Erythroblast (primary cell): ENCODE measurements at regions not wholly inside any gene's neighbourhood (a gene's known extent, or its start where the extent isn't known, plus 50 kb on each side); places are given as distances from the start of the nearest gene placed in this dataset.

Experiments
- DNase-seq, 2 experiments: peaks; one replicate each; lab custom pipeline; 2025; lab: John Stamatoyannopoulos, UW
- GATA1 ChIP-seq: IDR thresholded peaks from 2 replicates; pipeline ENCODE4 v1.6.1; 2011; ENCODE audit warnings: low read depth, mild to moderate bottlenecking, control low read depth, low read length, moderate library complexity
- POLR2A ChIP-seq: IDR thresholded peaks from 2 replicates; pipeline ENCODE4 v1.6.1; 2011; ENCODE audit warnings: mild to moderate bottlenecking, low read length

DNA sequence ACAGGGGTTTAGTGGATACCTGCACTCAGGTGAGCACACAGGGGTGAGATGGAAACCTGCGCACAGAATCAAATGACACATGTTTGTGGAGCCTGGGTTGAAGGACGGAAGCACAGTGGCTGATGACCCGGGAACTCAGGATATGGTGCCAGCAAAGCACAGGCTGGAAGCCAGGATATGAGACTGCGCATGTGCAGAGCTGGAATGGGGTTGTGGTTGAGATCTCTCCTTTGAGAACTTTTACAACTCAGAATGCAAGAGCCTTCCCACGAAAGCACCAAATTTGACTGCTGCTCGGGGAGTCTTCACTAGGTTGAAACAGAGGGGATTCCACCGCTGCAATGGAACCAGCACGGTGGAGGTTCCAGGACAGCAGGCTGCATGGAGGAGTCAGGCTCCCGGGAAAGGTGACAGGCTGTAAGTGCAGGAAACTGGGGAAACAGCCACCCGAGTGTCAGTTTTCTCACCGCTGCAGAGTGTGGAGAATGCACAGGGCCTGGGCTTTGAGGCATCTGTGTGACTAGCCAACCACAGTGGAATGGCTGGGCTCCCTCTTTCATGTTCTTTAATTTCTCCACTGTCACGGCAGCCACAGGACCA is 133.4 kb upstream of the TCERG1L start:
- no peak for TF ChIP-seq POLR2A
- no peak for TF ChIP-seq GATA1
- DNase-seq = no peak

DNA sequence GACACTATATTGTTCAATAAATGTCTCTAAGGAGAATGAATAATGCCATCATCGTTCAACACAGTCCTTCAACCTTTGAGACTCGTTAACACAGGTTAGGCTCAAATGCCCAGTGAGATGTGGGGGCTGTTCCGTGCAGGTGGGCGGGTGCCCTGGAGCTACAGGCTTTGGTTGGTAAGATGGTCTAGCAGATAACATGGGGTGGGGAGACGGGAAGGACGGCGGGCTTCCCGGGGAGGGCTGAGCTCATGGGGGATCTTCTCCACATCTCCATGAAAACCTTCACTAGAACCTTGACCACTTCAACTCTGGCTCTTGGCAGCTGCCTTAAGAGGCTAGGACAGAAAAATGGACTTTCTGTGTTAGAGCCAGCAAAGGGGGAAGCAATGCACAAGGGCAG is 134.1 kb upstream of the TCERG1L start:
- DNase-seq = no peak
- TF ChIP-seq GATA1 (no peak), POLR2A (no peak)

DNA sequence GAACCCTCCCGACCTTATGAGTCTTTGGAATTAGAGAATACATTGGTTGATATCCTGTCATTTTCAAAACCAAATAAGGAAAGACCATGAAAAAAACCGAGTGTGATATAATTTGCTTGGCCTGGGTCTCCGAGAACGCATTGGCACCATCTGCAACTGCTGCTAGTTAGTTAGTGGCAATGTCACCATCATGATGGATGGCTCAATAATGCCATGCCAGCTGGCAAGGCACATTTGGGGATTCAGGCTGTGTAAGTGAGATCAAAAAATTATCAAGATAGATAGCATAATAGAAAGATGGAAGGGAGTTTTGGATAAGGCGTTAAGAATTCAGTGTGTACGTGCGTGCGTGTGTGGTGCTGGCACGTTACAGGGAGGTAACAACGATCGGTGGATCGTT is 134.7 kb upstream of the TCERG1L start:
- no peak for DNase-seq
- no peak for TF ChIP-seq GATA1
- no peak for TF ChIP-seq POLR2A

DNA sequence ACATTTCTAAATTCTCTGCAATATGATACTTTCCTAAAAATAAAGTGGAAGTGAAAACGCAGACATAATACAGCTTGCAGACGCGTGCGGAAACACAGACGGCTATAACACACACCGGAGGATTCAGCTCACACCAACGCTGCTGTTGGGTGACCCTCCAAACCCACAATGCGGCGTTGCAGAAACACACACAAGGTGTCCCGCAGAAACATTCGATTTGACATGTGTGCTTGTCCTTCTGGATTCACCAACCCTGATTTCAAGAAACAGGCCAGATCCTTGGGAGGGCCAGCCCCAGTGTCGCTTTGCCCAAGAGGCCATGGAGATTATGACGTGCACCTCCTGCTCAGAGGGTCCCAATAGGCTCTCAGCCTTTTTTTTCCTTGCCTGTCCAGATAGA is 136.7 kb upstream of the TCERG1L start:
- DNase-seq = no peak
- TF ChIP-seq GATA1 (no peak), POLR2A (no peak)

DNA sequence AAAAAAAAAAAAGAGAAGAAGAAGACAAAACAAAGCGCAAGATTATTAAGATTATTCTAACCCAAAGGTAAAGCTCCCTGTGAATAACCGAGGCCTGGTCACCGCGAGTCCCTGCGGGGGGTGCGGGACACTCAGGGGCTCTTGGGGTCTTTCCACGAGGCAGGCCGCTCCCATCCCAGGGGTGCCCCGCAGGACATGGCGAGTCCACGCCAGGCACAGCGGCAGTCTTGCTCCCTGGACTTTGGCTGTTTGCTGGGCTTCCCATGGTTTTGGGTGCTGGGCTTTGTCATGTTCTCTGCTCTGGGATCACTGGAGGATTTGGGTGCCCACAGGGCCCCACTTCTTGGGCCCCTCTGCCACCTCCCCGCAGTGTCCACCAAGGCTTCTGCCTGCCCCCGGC is 137.4 kb upstream of the TCERG1L start:
- DNase-seq = no peak

DNA sequence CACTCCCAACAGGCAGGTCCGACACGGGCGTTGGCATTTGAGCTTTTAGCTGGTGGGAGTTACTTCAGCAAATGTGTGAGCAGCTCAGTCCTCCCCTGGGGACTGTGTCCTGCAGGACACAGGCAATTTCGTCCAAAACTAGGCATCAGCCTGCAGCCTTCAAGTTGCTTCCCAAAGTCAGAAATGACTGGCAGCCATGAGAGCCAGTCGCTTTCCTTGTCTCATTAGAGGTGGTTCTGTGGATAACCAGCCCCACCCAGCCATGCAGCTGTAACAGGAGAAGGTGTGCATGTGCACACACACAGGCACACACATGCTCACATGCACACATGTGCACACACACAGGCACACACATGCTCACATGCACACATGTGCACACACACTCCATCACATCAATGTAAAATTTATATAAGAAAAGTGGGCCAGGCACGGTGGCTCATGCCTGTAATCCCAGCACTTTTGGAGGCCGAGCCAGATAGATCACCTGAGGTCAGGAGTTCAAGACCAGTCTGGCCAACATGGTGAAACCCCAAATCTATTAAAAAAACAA is 138.8 kb upstream of the TCERG1L start:
- DNase-seq = no peak
- TF ChIP-seq GATA1 (no peak), POLR2A (no peak)

More for the DNA sequence above, 137.4 kb upstream of the TCERG1L start:
- TF ChIP-seq POLR2A (no peak), GATA1 (no peak)

DNA sequence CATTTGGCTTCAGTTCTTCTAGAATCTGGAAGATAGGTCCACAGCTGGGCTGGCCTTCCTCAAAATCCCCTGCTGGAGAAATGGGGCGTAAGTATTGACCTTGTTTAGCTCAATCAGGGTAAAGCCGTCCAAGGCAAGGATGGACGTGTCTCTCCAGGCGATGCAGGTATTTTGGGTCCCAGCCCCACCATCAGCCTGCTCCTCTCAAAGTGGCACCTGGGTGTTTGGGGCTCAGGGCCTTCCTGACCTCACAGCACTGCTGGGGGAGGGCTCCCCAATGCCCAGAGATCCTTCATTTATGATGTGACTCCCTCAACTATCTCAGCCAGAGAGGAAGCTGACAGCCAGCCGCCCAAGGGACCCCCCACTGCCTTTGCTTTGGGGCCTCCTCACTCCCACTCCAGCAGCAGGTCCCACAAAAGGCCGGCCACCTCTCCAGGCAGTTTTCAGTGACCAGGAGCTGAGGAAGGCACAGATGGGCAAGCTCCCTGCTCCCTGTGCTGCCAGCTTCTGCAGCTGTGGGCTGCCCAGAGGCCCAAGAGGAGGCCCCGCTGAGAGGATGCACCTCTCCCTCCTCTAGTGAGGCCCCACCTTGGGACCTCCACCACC is 140.0 kb upstream of the TCERG1L start:
- no peak for TF ChIP-seq GATA1
- TF ChIP-seq POLR2A = no peak

DNA sequence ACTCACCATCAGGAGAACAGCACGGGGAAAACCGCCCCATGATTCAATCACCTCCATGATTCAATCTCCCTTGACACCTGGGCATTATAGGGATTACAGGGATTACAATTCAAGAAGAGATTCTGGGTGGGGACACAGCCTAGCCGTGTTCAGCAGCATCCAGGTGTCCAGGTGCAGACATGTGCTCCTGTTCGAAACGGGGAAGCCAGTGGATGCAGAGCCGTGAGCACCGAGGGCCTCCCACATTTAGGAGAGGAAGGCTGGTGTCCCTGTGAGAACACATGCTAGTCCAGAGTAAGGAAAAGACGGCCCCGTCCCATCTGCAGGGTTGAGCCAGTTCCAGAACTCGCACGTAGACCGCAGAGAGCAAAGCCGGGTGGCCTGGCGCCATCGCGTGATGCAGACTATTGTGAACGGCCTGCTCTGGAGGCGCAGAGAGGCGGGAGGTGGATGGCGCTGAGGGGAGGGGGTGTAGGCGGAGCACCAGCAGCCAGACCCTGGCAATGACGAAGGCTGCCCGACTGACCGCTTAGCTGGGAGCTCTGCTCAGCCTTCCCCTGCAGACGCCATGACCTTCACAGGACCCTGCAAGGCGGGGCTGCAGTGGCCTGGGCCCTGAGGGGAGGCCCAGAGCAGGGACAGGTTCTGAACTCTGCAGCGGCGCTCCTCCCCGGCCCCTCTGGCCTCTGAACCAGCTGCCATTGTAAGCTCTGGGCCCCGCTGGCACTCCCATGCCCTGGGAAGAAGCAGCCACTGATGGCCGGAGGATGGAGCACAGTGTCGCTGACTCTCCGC is 141.6 kb upstream of the TCERG1L start:
- DNase-seq = no peak

More for the DNA sequence above, 140.0 kb upstream of the TCERG1L start:
- no peak for DNase-seq

DNA sequence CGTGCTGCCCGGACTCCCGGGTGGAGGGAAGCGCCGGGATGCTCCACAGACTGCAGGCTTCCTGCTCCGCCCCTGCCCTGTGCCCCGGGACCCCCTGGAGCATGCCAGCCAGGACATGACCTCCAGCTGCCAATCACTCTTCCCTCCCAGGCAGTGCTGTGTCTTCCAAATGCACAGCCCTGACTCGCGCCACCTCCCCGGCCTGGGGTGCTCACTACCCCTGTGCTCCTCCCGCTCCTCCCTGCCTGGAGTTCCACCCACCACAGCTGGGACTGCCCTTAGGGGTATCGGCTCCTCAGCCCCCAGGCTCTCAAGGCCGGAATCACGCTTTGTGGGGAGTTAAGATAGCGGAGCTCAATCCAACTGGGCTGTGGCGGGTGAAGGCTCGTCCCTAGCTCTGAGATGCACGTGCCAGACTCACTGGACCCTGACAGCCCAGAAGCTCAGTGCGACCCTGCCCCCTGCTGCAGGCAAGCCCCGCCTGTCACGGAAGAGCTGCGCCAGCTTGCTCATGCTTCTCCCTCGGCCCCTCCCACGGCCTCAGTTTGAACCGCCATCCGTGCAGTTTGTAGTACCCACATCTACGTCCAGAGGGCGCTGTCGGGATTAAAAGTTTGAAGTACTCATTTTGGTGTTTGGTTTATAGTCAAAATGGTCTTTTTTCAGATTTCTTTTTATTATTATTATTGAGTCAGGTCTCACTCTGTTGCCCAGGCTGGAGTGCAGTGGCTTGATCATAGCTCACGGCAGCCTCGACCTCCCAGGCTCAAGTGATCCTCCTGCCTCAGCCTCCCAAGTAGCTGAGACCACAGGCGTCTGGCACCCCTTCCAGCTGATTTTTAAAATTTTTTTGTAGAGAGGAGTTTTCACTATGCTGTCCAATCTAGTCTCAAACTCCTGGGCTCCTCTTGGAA is 142.5 kb upstream of the TCERG1L start:
- TF ChIP-seq GATA1 (no peak), POLR2A (no peak)
- peak; percentile 46 to 67 for DNase-seq

More for the DNA sequence above, 141.6 kb upstream of the TCERG1L start:
- no peak for TF ChIP-seq GATA1
- no peak for TF ChIP-seq POLR2A

DNA sequence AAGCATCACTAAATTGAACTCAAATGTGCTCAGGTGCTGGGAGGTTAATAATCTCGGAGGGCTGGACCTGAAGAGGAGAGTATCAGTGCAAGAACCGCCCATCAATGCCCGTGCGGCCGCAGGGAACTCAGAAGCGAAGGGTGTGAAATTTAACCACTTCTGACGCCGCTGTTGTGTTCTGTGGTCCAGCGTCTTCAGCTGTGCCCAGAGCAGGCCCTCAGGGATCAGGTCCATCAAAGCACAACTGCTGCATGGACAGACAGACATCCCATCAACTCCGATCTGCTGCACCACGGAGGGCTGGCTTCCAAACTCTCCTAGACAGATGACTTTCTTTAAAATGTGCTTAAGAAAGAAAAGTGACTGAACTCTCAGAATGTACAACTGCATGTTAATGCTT is 144.9 kb upstream of the TCERG1L start:
- TF ChIP-seq POLR2A (no peak), GATA1 (no peak)
- DNase-seq = no peak

DNA sequence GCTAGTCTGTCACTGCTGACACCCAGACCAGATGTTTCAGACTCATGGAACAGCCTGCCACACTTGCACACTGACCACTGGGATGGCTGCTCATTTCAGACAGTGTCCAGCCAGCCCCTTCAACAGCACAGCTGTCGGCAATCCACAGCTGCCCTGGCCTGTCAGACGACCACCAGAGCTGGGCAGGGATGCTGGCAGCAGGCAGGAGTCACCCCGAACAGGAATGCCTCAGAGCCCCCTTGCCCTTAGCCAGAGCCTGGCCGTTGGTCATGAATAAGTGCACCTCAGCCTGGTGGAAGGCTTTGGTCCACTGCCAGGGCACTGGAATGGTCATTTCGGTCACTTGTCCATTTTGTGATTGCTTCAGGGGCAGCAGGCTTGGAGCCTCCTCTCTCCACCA is 149.6 kb upstream of the TCERG1L start:
- no peak for TF ChIP-seq GATA1
- no peak for TF ChIP-seq POLR2A
- no peak for DNase-seq

DNA sequence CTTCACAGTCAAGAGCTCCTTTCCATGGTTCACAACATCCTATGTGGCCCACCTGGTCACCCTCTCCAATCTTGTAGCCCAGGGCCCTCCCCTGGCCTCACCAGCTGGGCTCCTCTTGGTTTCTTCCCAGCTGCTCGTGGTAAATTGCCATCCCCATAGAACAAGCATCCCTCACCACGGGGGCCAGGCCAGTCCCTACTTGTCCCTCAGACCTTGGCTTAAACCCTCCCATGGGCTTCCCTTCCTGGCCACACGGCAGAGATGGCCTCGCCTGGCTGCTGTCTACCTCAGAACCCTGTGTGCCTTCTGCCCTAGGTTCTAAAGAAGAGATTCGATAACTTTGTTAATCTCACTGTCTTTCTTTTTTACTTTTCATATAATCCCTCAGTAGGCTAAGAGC is 153.3 kb upstream of the TCERG1L start:
- TF ChIP-seq GATA1 (no peak), POLR2A (no peak)
- DNase-seq = no peak

DNA sequence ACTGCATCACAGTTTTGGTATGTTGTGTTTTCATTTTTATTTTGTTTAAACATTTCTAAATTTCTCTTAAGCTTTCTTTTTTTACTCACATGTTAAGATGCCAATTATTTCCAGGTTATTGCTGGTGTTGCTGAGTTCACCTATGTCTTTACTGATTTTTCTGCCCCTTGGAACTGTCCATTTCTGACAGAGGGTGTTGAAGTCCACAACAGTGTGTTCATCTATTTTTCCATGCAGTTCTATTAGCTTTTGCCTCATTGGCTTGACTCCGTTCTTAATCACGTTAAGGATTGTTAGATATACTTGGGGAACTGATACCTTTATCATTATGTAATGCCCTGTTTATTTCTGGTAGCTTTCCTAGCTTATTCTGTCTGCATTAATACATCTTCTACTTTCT is 158.0 kb upstream of the TCERG1L start:
- TF ChIP-seq POLR2A (no peak), GATA1 (no peak)
- no peak for DNase-seq

DNA sequence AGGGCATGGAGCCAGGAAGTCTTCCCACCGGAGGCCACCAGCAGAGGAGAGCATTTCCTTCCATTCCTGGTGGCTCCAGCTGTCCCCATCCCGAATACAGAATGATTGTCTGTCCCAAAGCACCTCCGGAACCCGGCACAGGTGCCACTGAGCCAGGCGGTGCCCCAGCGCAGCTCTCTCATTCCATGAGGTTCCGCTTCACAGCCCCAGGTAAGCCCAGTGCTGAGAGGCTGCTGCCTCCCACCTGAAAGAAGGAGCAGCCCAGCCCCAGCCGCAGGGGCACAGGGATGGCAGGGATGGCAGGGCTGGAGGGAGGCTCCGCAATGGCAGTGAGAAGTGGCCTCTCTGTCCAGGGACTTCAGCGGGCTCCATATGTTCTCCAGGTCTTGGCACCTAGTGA is 162.1 kb upstream of the TCERG1L start:
- TF ChIP-seq POLR2A (no peak), GATA1 (no peak)
- no peak for DNase-seq
